BLaER1 treated with 17β-estradiol and CSF1 and Interleukin-3, amounts not matched to agents 10 nM and 100 nM (cell line): ENCODE measurements at regions not wholly inside any gene's neighbourhood (a gene's known extent, or its start where the extent isn't known, plus 50 kb on each side); places are given as distances from the start of the nearest gene placed in this dataset.

ENCODE experiments used
- H3K27ac ChIP-seq, 11 experiments: shearing (Covaris generic); formaldehyde crosslinking; 2 replicates each; pipeline ENCODE4 v1.8.1; 2022
- H3K27me3 ChIP-seq, 11 experiments: shearing (Covaris generic); formaldehyde crosslinking; 2 replicates each; pipeline ENCODE4 v1.8.1; 2022
- H3K36me3 ChIP-seq, 11 experiments: shearing (Covaris generic); formaldehyde crosslinking; 2 replicates each; pipeline ENCODE4 v1.8.1; 2022
- H3K4me1 ChIP-seq, 10 experiments: shearing (Covaris generic); formaldehyde crosslinking; 2 replicates each; pipeline ENCODE4 v1.8.1; 2022
- H3K4me2 ChIP-seq, 11 experiments: shearing (Covaris generic); formaldehyde crosslinking; 2 replicates each; pipeline ENCODE4 v1.8.1; 2022
- H3K4me3 ChIP-seq, 10 experiments: shearing (Covaris generic); formaldehyde crosslinking; 2 replicates each; pipeline ENCODE4 v1.8.1; 2022
- H3K9ac ChIP-seq, 11 experiments: shearing (Covaris generic); formaldehyde crosslinking; 2 replicates each; pipeline ENCODE4 v1.8.1; 2022
- H3K9me3 ChIP-seq, 11 experiments: shearing (Covaris generic); formaldehyde crosslinking; replicated peaks in 1 of 11; 2 replicates each; pipeline ENCODE4 v1.8.1; 2022
- H4K20me1 ChIP-seq, 11 experiments: shearing (Covaris generic); formaldehyde crosslinking; 2 replicates each; pipeline ENCODE4 v1.8.1; 2022
- Cebpa-rat ChIP-seq, 11 experiments: shearing (Covaris generic); IDR thresholded peaks; 2 replicates each; pipeline ENCODE4 v1.8.1; 2022

DNA sequence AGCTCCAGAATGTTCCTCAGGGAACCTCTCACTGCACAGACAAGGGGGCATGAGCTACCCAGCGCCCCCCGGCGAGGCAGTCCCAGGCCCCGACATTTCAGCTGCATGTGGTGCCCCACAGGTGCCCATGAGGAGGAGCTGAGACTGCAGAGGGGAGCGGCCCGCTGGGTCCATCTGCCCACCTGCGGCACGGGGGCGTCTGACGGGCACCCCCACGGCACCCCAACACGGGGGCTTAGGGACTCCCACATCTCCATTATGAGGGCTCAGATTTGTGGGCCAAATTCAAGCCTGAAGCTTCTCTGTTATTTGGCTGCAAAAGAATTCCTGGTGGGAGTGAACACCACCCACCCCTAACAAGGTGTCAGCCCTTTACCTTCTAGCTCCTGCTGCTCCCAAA is 258.4 kb downstream of the UACA start:
- Histone ChIP-seq H3K9ac (peak overlapping the region in 7 of 11 experiments; percentile 0 to 74 (median 43); a peak in 7 of 22 replicates), H3K4me2 (peak overlapping the region; percentile 88 to 99 (median 95)), H3K4me3 (peak overlapping the region in 5 of 10 experiments; percentile 0 to 40 (median 26); a peak in 6 of 20 replicates), H3K9me3 (peaks cover 5 to 20% (median 9%) of the 10 kb centered on the region in 11 experiments), H3K27me3 (peaks cover 43 to 67% (median 57%) of the 10 kb centered on the region in 11 experiments), H3K27ac (peak overlapping the region in 9 of 11 experiments; percentile 16 to 80 (median 59); a peak in 14 of 22 replicates), H3K36me3 (no peaks in the 10 kb centered on the region), H4K20me1 (peaks cover 0 to 57% (median 44%) of the 10 kb centered on the region in 11 experiments; a peak in 17 of 22 replicates), H3K4me1 (peaks cover 50 to 89% (median 64%) of the 10 kb centered on the region in 10 experiments)
- TF ChIP-seq Cebpa-rat (IDR thresholded peaks at IDR 0.05): no peak

- Histone ChIP-seq H3K4me3 (peak overlapping the region in 6 of 10 experiments; percentile 0 to 40 (median 30); a peak in 9 of 20 replicates), H3K4me2 (peak overlapping the region; percentile 88 to 99 (median 95)), H3K27ac (peak overlapping the region in 10 of 11 experiments; percentile 20 to 82 (median 58); a peak in 17 of 22 replicates), H3K36me3 (no peaks in the 10 kb centered on the region), H3K9me3 (peaks cover 0 to 14% (median 4%) of the 10 kb centered on the region in 11 experiments; a peak in 18 of 22 replicates), H3K4me1 (peaks cover 50 to 84% (median 61%) of the 10 kb centered on the region in 10 experiments), H3K9ac (peak overlapping the region in 8 of 11 experiments; percentile 30 to 74 (median 57); a peak in 13 of 22 replicates), H3K27me3 (peaks cover 49 to 72% (median 63%) of the 10 kb centered on the region in 11 experiments), H4K20me1 (peaks cover 0 to 63% (median 46%) of the 10 kb centered on the region in 11 experiments; a peak in 17 of 22 replicates)
- no peak for TF ChIP-seq Cebpa-rat (IDR thresholded peaks at IDR 0.05)
Observed at GRCh38 chr15:70504299-70504951, 258.9 kb downstream of the UACA start.

DNA sequence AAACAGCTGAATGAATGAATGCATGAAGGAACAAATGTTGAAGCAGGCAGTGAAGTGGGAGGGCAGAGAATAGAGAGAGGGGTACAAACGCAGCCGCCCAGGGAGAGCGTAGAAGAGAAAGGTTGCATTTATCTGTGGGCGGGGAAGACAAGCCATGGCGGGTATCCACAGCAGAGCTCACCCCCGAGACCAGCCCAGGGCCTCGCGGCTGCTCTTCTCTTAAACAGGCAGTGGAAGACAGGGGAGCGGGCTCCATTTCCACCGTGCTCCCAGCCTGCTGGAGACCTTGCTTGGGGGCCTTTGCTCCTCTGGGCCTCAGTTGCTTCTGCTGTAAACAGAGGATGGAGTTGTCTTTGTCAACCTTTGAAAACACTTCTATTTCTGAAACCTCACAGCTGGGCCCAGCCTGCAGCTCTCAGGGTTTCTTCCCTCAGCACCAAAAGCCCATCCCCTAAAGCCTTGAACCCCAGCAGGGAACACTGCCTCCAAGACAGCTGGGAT is 259.5 kb downstream of the UACA start:
- Histone ChIP-seq H3K4me2 (peak overlapping the region; percentile 88 to 99 (median 95)), H3K9ac (peak overlapping the region in 7 of 11 experiments; percentile 23 to 74 (median 64); a peak in 9 of 22 replicates), H3K4me3 (peak overlapping the region in 2 of 10 experiments; percentile 35 to 40; a peak in 3 of 20 replicates), H4K20me1 (peaks cover 0 to 69% (median 47%) of the 10 kb centered on the region in 11 experiments; a peak in 17 of 22 replicates), H3K9me3 (peaks cover 0 to 9% (median 0%) of the 10 kb centered on the region in 11 experiments; a peak in 5 of 22 replicates), H3K27me3 (peaks cover 55 to 78% (median 69%) of the 10 kb centered on the region in 11 experiments), H3K4me1 (peaks cover 50 to 78% (median 55%) of the 10 kb centered on the region in 10 experiments), H3K27ac (peak overlapping the region in 9 of 11 experiments; percentile 20 to 82 (median 59); a peak in 13 of 22 replicates), H3K36me3 (no peaks in the 10 kb centered on the region)
- no peak for TF ChIP-seq Cebpa-rat (IDR thresholded peaks at IDR 0.05)

DNA sequence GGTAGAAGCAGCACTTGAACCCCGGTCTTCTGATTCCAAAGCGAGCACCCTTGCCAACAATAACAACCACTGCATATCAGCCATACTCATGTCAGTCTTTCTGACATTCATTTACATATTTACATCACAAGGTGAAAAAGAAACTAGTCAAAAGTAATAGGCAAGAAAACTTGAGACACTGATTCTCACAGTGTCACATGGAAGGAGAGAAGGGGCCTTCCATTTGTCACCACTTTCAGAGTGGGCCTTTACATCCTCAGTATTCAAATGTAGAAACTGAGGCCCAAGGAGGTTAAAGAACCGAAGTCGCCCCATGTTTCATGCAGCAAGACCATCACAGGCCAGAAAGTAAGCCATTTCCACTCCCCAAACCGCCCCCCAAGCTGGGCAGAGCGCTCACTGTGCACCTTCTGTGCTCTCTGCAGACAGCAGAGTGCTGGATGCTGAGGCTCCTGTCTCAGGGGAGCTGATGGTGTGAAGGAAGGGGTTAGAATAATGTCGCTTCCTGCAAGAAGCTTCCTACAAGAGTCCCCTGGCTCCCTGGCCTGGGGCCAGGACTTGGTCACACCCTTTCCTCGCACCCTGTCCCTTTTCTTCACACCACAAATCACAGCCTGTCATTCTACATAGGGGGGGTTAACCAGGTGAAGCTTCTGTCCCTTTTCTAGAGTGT is 260.1 kb downstream of the UACA start:
- H3K4me3 ChIP-seq: peak overlapping the region in 2 of 10 experiments; percentile 35 to 40; a peak in 2 of 20 replicates

GRCh38 chr15:70502529-70502928 is 260.8 kb downstream of the UACA start:
- Histone ChIP-seq H3K4me3 (no peak overlapping the region), H3K27me3 (peaks cover 68 to 91% (median 82%) of the 10 kb centered on the region in 11 experiments), H3K4me1 (peaks cover 48 to 65% (median 52%) of the 10 kb centered on the region in 10 experiments), H3K9ac (no peak overlapping the region), H3K36me3 (no peaks in the 10 kb centered on the region), H3K4me2 (peak overlapping the region; percentile 88 to 99 (median 95)), H3K9me3 (peaks cover 0 to 9% (median 0%) of the 10 kb centered on the region in 11 experiments; a peak in 4 of 22 replicates), H3K27ac (no peak overlapping the region), H4K20me1 (peaks cover 0 to 82% (median 52%) of the 10 kb centered on the region in 11 experiments; a peak in 17 of 22 replicates)
- no peak for TF ChIP-seq Cebpa-rat (IDR thresholded peaks at IDR 0.05)

More for the DNA sequence above, 260.1 kb downstream of the UACA start:
- no peak for TF ChIP-seq Cebpa-rat (IDR thresholded peaks at IDR 0.05)
- Histone ChIP-seq H3K9ac (peak overlapping the region in 3 of 11 experiments; percentile 64 to 69 (median 66); a peak in 3 of 22 replicates), H3K9me3 (peaks cover 0 to 9% (median 0%) of the 10 kb centered on the region in 11 experiments; a peak in 4 of 22 replicates), H3K4me1 (peaks cover 48 to 71% (median 52%) of the 10 kb centered on the region in 10 experiments), H3K36me3 (no peaks in the 10 kb centered on the region), H4K20me1 (peaks cover 0 to 75% (median 52%) of the 10 kb centered on the region in 11 experiments; a peak in 17 of 22 replicates), H3K27ac (peak overlapping the region in 4 of 11 experiments; percentile 76 to 82 (median 78); a peak in 5 of 22 replicates), H3K4me2 (peak overlapping the region; percentile 88 to 99 (median 95)), H3K27me3 (peaks cover 61 to 84% (median 75%) of the 10 kb centered on the region in 11 experiments)

- Histone ChIP-seq H3K9ac (no peak overlapping the region), H3K27ac (no peak overlapping the region), H3K4me2 (peak overlapping the region in 10 of 11 experiments; percentile 9 to 99 (median 95); a peak in 19 of 22 replicates), H3K27me3 (peaks cover 70 to 93% (median 86%) of the 10 kb centered on the region in 11 experiments), H3K4me3 (no peak overlapping the region), H3K4me1 (peaks cover 50 to 58% (median 52%) of the 10 kb centered on the region in 10 experiments), H4K20me1 (peaks cover 0 to 88% (median 56%) of the 10 kb centered on the region in 11 experiments; a peak in 17 of 22 replicates), H3K9me3 (peaks cover 0 to 3% (median 0%) of the 10 kb centered on the region in 11 experiments; a peak in 4 of 22 replicates), H3K36me3 (no peaks in the 10 kb centered on the region)
- no peak for TF ChIP-seq Cebpa-rat (IDR thresholded peaks at IDR 0.05)
Observed at GRCh38 chr15:70501849-70502248, 261.5 kb downstream of the UACA start.

GRCh38 chr15:70501121-70501727 is 262.1 kb downstream of the UACA start:
- no peak overlapping the region for H3K9ac ChIP-seq
- H3K27me3 ChIP-seq: peaks cover 72 to 96% (median 88%) of the 10 kb centered on the region in 11 experiments
- H4K20me1 ChIP-seq: peaks cover 0 to 94% (median 62%) of the 10 kb centered on the region in 11 experiments; a peak in 17 of 22 replicates
- no peak for TF ChIP-seq Cebpa-rat (IDR thresholded peaks at IDR 0.05)
- peak overlapping the region in 9 of 11 experiments; percentile 9 to 99 (median 95); a peak in 13 of 22 replicates for H3K4me2 ChIP-seq
- no peaks in the 10 kb centered on the region for H3K9me3 ChIP-seq
- peaks cover 52 to 59% (median 57%) of the 10 kb centered on the region in 10 experiments for H3K4me1 ChIP-seq
- H3K27ac ChIP-seq: no peak overlapping the region
- H3K4me3 ChIP-seq: no peak overlapping the region
- no peaks in the 10 kb centered on the region for H3K36me3 ChIP-seq

DNA sequence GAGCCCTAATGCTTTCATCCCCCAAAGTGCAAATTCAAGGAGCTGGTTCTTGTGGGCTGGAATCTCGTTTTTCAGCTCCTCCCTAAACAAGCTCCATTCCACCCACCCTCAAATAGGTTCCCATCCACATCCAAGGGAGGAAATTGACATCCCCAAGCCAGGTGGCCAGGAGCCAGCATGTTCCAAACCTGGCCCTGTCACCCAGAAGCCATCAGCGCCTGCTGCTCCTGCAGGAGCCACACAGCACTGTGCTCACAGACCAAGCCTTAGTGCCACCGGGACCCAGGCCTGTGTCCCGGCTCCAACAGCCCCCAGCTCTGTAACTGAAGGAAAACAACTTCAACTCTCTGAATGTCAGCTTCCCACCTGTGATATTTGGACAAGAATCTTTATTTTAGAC is 263.6 kb downstream of the UACA start:
- Histone ChIP-seq H3K36me3 (no peaks in the 10 kb centered on the region), H3K27ac (no peak overlapping the region), H3K9ac (no peak overlapping the region), H3K4me1 (peaks cover 47 to 57% (median 53%) of the 10 kb centered on the region in 10 experiments), H3K4me3 (no peak overlapping the region), H3K27me3 (peaks cover 85 to 96% (median 93%) of the 10 kb centered on the region in 11 experiments), H4K20me1 (peaks cover 0 to 95% (median 70%) of the 10 kb centered on the region in 11 experiments; a peak in 17 of 22 replicates), H3K4me2 (no peak overlapping the region), H3K9me3 (no peaks in the 10 kb centered on the region)
- no peak for TF ChIP-seq Cebpa-rat (IDR thresholded peaks at IDR 0.05)
